BE2C (cell line): ENCODE measurements at regions not wholly inside any gene's neighbourhood (a gene's known extent, or its start where the extent isn't known, plus 50 kb on each side); places are given as distances from the start of the nearest gene placed in this dataset.
A peak's percentile ranks its signal among the peaks of the same experiment; 100 is the strongest.
"Not testable (repeated sequence)": the region's sequence is repeated elsewhere in the genome, so short reads cannot be mapped to it uniquely, and the experiment has no call there.

Experiments
- DNase-seq: peaks from one replicate; pipeline ENCODE4 v3.0.0-alpha.2; 2020
- H3K27me3 ChIP-seq: fragments of 250-450 bp; sonication (Bioruptor Pico); 2 replicates; pipeline ENCODE4 v1.5.1; 2020; ENCODE audit warnings: mild to moderate bottlenecking
- H3K36me3 ChIP-seq: fragments of 250-450 bp; sonication (Bioruptor Pico); 2 replicates; pipeline ENCODE4 v1.5.1; 2020; ENCODE audit warnings: mild to moderate bottlenecking
- H3K4me1 ChIP-seq: fragments of 250-450 bp; sonication (Bioruptor Pico); 2 replicates; pipeline ENCODE4 v1.5.1; 2020
- H3K4me3 ChIP-seq: 2 replicates; pipeline ENCODE4 v1.5.1; 2011; ENCODE audit warnings: low read depth, low read length
- H3K9me3 ChIP-seq: fragments of 250-450 bp; sonication (Bioruptor Pico); 2 replicates; pipeline ENCODE4 v1.5.1; 2020
- CTCF ChIP-seq: IDR thresholded peaks from 2 replicates; pipeline ENCODE4 v1.5.1; 2012; ENCODE audit warnings: mild to moderate bottlenecking, low read depth, low read length

GRCh38 chr6:27667016-27667656 lies 194.2 kb upstream of the ZNF184 start:
- Histone ChIP-seq H3K36me3 (no peaks in the 10 kb centered on the region), H3K9me3 (no peaks in the 10 kb centered on the region), H3K4me1 (no peaks in the 10 kb centered on the region; the same call in 1 of the 2 replicates), H3K27me3 (peaks cover 11% of the 10 kb centered on the region; the same call in 1 of the 2 replicates), H3K4me3 (peak overlapping the region; percentile 57)
- TF ChIP-seq CTCF, result no peak
- DNase-seq, result no peak

- Histone ChIP-seq H3K4me1 (no peaks in the 10 kb centered on the region), H3K9me3 (no peaks in the 10 kb centered on the region), H3K36me3 (no peaks in the 10 kb centered on the region), H3K27me3 (peaks cover 14% of the 10 kb centered on the region; the same call in 1 of the 2 replicates), H3K4me3 (no peak overlapping the region)
- TF ChIP-seq CTCF, result no peak
- DNase-seq, result no peak
These were observed 189.9 kb upstream of the ZNF184 start for GRCh38 chr6:27662769-27663168.

GRCh38 chr6:27662212-27662611 lies 189.3 kb upstream of the ZNF184 start:
- not testable (repeated sequence) for H3K4me3 ChIP-seq, H3K4me1 ChIP-seq, H3K36me3 ChIP-seq, DNase-seq, H3K9me3 ChIP-seq
- peaks cover 11% of the 10 kb centered on the region; the same call in 1 of the 2 replicates for H3K27me3 ChIP-seq

- DNase-seq, H3K27me3 ChIP-seq, H3K36me3 ChIP-seq, H3K4me1 ChIP-seq, H3K4me3 ChIP-seq, H3K9me3 ChIP-seq: not testable (repeated sequence)
These were observed 180.4 kb upstream of the ZNF184 start for GRCh38 chr6:27653143-27653825.

GRCh38 chr6:27651371-27651732 lies 178.4 kb upstream of the ZNF184 start:
- Histone ChIP-seq H3K4me3 (peak overlapping the region; percentile 65), H3K27me3 (no peaks in the 10 kb centered on the region), H3K36me3 (no peaks in the 10 kb centered on the region), H3K4me1 (no peaks in the 10 kb centered on the region), H3K9me3 (no peaks in the 10 kb centered on the region)
- no peak for TF ChIP-seq CTCF
- peak; percentile 30 for DNase-seq

GRCh38 chr6:27650620-27651370 lies 177.9 kb upstream of the ZNF184 start:
- no peaks in the 10 kb centered on the region for H3K36me3 ChIP-seq
- H3K4me1 ChIP-seq, result no peaks in the 10 kb centered on the region
- DNase-seq, result peak; percentile 71
- no peaks in the 10 kb centered on the region for H3K9me3 ChIP-seq
- H3K27me3 ChIP-seq, result no peaks in the 10 kb centered on the region
- H3K4me3 ChIP-seq, result peak overlapping the region; percentile 65
- TF ChIP-seq CTCF, result peak; percentile 46

- no peak for TF ChIP-seq CTCF
- no peak for DNase-seq
These were observed 171.6 kb upstream of the ZNF184 start for GRCh38 chr6:27644528-27644927.

More at GRCh38 chr6:27644528-27644927, 171.6 kb upstream of the ZNF184 start:
- Histone ChIP-seq H3K4me1 (no peaks in the 10 kb centered on the region), H3K36me3 (no peaks in the 10 kb centered on the region), H3K4me3 (no peak overlapping the region), H3K9me3 (no peaks in the 10 kb centered on the region), H3K27me3 (peaks cover 3% of the 10 kb centered on the region; the same call in 1 of the 2 replicates)
